ENCODE measurements at regions not wholly inside any gene's neighbourhood (a gene's known extent, or its start where the extent isn't known, plus 50 kb on each side); places are given as distances from the start of the nearest gene placed in this dataset.

GRCh38 chr3:28912120-28912885 is 368.6 kb upstream of the RBMS3 start:
- TF ChIP-seq POLR2A (IDR thresholded peaks at IDR 0.05; ENCODE audit: low read depth, low read length) = no peak
- no peak for TF ChIP-seq SPI1 (IDR thresholded peaks at IDR 0.05; ENCODE audit: low read depth, low read length)
- no peak for TF ChIP-seq POLR2AphosphoS5 (IDR thresholded peaks at IDR 0.05; ENCODE audit: low read depth, low read length)
- TF ChIP-seq POU2F2 (IDR thresholded peaks at IDR 0.05; ENCODE audit: low read depth, low read length) = no peak
- TF ChIP-seq TAF1 (IDR thresholded peaks at IDR 0.05; ENCODE audit: low read depth, low read length) = no peak

All from GM12891 (cell line).